GM10266 (cell line): ENCODE measurements at regions not wholly inside any gene's neighbourhood (a gene's known extent, or its start where the extent isn't known, plus 50 kb on each side); places are given as distances from the start of the nearest gene placed in this dataset.

ENCODE experiments used
- DNase-seq: peaks from one replicate; pipeline ENCODE4 v3.0.0; 2012; ENCODE audit errors: extremely low spot score
- TF ChIP-seq, protein P1 (sequence below): IDR thresholded peaks from 2 replicates; pipeline ENCODE4 v1.5.1; 2012; ENCODE audit warnings: mild to moderate bottlenecking, low read depth; ENCODE audit not compliant: control insufficient read depth, insufficient read depth; ENCODE audit errors: missing control alignments

- TF ChIP-seq, protein P1, sequence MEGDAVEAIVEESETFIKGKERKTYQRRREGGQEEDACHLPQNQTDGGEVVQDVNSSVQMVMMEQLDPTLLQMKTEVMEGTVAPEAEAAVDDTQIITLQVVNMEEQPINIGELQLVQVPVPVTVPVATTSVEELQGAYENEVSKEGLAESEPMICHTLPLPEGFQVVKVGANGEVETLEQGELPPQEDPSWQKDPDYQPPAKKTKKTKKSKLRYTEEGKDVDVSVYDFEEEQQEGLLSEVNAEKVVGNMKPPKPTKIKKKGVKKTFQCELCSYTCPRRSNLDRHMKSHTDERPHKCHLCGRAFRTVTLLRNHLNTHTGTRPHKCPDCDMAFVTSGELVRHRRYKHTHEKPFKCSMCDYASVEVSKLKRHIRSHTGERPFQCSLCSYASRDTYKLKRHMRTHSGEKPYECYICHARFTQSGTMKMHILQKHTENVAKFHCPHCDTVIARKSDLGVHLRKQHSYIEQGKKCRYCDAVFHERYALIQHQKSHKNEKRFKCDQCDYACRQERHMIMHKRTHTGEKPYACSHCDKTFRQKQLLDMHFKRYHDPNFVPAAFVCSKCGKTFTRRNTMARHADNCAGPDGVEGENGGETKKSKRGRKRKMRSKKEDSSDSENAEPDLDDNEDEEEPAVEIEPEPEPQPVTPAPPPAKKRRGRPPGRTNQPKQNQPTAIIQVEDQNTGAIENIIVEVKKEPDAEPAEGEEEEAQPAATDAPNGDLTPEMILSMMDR = no peak
- no peak for DNase-seq
Observed at GRCh38 chrX:118251271-118251670, 94.6 kb upstream of the WDR44 start.

- TF ChIP-seq, protein P1 = no peak
- DNase-seq = no peak
Observed at GRCh38 chrX:118252967-118253366, 92.9 kb upstream of the WDR44 start.

GRCh38 chrX:118254611-118255010 is 91.3 kb upstream of the WDR44 start:
- TF ChIP-seq, protein P1 = peak; percentile 46
- peak; percentile 13 for DNase-seq

DNA sequence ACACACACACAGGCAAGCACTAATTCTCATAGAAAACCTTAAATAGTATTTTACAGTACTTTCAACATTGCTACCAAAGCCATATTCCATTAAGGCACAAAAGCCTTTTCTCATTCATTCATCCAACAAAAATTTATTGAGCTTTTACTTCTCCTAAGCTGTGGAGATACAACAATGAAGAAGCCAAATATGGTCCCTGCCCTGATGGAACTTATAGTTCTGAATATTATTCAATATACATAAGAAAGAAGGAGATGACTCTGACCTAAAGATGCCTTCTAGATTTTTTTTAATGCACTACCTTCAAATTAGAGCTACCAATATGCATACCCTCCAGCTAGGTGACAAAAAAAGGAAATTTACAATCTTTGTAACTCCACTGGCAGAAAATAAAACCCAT is 90.0 kb upstream of the WDR44 start:
- TF ChIP-seq, protein P1 = no peak
- no peak for DNase-seq

- DNase-seq = no peak
- TF ChIP-seq, protein P1 = no peak
Observed at GRCh38 chrX:118257781-118258180, 88.1 kb upstream of the WDR44 start.

GRCh38 chrX:118259213-118259612 is 86.7 kb upstream of the WDR44 start:
- DNase-seq = no peak
- TF ChIP-seq, protein P1 = no peak

DNA sequence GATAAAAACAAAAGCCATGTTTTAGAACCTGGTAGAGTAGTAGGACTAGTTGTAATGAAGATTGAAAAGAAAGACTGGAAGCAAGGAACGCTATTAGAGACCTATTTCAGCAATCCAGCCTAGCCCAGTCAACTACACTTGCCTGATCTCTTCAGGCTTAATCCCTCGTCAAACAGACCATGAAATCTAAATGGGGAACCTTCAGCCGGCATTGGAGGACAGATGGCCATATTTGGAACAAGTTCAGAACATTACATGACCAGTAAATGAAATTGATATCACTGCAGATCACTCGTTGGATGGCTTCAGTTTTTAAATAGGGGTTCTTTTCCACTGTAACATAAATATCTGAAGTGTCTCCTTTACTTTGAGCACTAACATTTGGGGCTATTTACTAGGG is 84.8 kb upstream of the WDR44 start:
- no peak for DNase-seq
- TF ChIP-seq, protein P1 = no peak
